ENCODE measurements at regions not wholly inside any gene's neighbourhood (a gene's known extent, or its start where the extent isn't known, plus 50 kb on each side); places are given as distances from the start of the nearest gene placed in this dataset.

- no peak overlapping the region for H3K4me2 ChIP-seq
- DNase-seq (ENCODE audit: low spot score): peak; percentile 93
Observed at GRCh38 chr12:11486623-11487444, 91.5 kb upstream of the PRB2 start.

DNA sequence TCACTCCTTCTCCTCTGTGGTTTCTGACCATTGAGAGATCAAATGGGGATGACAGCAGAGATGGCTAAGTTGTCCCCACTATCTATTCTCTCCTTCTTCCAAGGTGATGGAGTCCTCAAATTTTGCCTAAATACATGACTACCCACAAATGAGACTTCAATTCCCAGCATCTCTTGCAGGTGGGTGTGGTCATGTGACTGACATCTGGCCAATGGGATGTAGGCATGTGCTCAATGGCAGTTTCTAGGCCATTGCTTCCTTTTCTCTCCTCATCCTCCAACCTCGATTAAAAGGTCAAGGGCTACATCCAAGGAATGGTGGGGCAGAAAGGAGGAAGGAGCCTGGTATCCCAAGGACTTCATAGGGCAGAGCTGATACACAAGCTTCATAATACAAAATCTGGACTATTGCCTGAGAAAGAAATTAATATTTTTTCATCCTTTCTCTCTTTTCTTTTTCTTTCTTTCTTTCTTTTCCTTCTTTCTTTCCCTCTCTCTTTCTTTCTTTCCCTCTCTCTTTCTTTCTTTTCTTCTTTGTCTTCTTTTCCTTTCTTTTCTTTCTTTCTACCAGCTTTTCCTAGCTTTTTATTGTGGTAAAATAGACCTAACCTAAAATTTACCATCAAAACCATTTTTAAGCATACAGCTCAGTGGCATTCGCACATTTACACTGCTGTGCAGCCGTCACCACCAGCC is 100.9 kb upstream of the PRB2 start:
- Histone ChIP-seq H4K20me1 (ENCODE audit: low read depth) (peaks cover 22% of the 10 kb centered on the region), H3K36me3 (no peaks in the 10 kb centered on the region), H3K79me2 (ENCODE audit: low read depth) (no peaks in the 10 kb centered on the region), H3K4me3 (no peak overlapping the region), H3F3A (ENCODE audit: low read depth) (peaks cover 5% of the 10 kb centered on the region), H3K9me3 (ENCODE audit: low read depth) (no peaks in the 10 kb centered on the region), H3K4me2 (no peak overlapping the region), H3K27me3 (peaks cover 37% of the 10 kb centered on the region), H3K27ac (no peak overlapping the region), H3K9ac (no peak overlapping the region), H2AFZ (replicated peaks) (no peak overlapping the region), H3K4me1 (no peaks in the 10 kb centered on the region)
- TF ChIP-seq, protein P1, sequence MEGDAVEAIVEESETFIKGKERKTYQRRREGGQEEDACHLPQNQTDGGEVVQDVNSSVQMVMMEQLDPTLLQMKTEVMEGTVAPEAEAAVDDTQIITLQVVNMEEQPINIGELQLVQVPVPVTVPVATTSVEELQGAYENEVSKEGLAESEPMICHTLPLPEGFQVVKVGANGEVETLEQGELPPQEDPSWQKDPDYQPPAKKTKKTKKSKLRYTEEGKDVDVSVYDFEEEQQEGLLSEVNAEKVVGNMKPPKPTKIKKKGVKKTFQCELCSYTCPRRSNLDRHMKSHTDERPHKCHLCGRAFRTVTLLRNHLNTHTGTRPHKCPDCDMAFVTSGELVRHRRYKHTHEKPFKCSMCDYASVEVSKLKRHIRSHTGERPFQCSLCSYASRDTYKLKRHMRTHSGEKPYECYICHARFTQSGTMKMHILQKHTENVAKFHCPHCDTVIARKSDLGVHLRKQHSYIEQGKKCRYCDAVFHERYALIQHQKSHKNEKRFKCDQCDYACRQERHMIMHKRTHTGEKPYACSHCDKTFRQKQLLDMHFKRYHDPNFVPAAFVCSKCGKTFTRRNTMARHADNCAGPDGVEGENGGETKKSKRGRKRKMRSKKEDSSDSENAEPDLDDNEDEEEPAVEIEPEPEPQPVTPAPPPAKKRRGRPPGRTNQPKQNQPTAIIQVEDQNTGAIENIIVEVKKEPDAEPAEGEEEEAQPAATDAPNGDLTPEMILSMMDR (IDR thresholded peaks at IDR 0.05): no peak
- TF ChIP-seq EZH2 (IDR thresholded peaks at IDR 0.05) (no peak), EZH2phosphoT487 (IDR thresholded peaks at IDR 0.05) (no peak)
- Mint-ChIP-seq H3K4me3 (no peak overlapping the region), H3K27ac (no peak overlapping the region), H3K36me3 (no peaks in the 10 kb centered on the region), H3K27me3 (ENCODE audit: insufficient read depth, low read depth) (peaks cover 5% of the 10 kb centered on the region), H3K4me1 (no peaks in the 10 kb centered on the region), H3K9me3 (no peaks in the 10 kb centered on the region)
- DNase-seq (ENCODE audit: low spot score): no peak

More at GRCh38 chr12:11486623-11487444, 91.5 kb upstream of the PRB2 start:
- no peak for TF ChIP-seq EZH2phosphoT487 (IDR thresholded peaks at IDR 0.05)
- TF ChIP-seq, protein P1 (IDR thresholded peaks at IDR 0.05): peak; percentile 100
- Mint-ChIP-seq H3K27ac (no peak overlapping the region), H3K4me1 (no peaks in the 10 kb centered on the region), H3K36me3 (no peaks in the 10 kb centered on the region), H3K4me3 (no peak overlapping the region), H3K27me3 (ENCODE audit: insufficient read depth, low read depth) (no peaks in the 10 kb centered on the region), H3K9me3 (no peaks in the 10 kb centered on the region)
- Histone ChIP-seq H2AFZ (replicated peaks) (no peak overlapping the region), H4K20me1 (ENCODE audit: low read depth) (no peaks in the 10 kb centered on the region), H3K9ac (no peak overlapping the region), H3K4me3 (no peak overlapping the region), H3F3A (ENCODE audit: low read depth) (no peaks in the 10 kb centered on the region), H3K27ac (no peak overlapping the region), H3K4me1 (no peaks in the 10 kb centered on the region), H3K79me2 (ENCODE audit: low read depth) (no peaks in the 10 kb centered on the region), H3K27me3 (peaks cover 29% of the 10 kb centered on the region), H3K36me3 (no peaks in the 10 kb centered on the region), H3K9me3 (ENCODE audit: low read depth) (no peaks in the 10 kb centered on the region)

DNA sequence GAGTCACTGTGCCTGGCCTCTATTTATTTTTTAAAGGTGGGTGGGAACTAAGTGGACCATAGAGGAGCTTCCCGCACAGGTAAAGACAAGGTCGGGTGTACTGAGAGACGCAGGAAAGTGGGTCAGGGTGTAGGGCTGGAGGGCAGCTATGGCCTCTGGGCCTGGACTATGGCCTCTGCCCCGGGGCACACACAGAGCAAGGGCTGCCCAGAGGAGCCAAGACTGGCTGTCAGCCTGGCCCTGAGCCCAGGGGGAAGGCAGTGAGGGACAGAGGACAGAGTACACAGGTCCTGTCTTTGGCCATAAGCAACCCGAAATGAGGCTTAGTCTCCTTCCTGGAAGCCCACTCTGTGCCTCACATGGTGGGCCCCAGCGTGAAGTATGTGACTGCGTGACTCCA is 102.1 kb upstream of the PRB2 start:
- Histone ChIP-seq H3K36me3 (no peaks in the 10 kb centered on the region), H3K27ac (no peak overlapping the region), H3K4me2 (no peak overlapping the region), H3K4me3 (no peak overlapping the region), H3K9ac (no peak overlapping the region), H3K4me1 (no peaks in the 10 kb centered on the region), H3K9me3 (ENCODE audit: low read depth) (no peaks in the 10 kb centered on the region), H3K27me3 (peaks cover 45% of the 10 kb centered on the region), H3F3A (ENCODE audit: low read depth) (peaks cover 5% of the 10 kb centered on the region), H3K79me2 (ENCODE audit: low read depth) (no peaks in the 10 kb centered on the region), H4K20me1 (ENCODE audit: low read depth) (peaks cover 26% of the 10 kb centered on the region), H2AFZ (replicated peaks) (no peak overlapping the region)
- Mint-ChIP-seq H3K4me3 (no peak overlapping the region), H3K9me3 (no peaks in the 10 kb centered on the region), H3K27me3 (ENCODE audit: insufficient read depth, low read depth) (peaks cover 6% of the 10 kb centered on the region), H3K36me3 (no peaks in the 10 kb centered on the region), H3K4me1 (no peaks in the 10 kb centered on the region), H3K27ac (no peak overlapping the region)
- DNase-seq (ENCODE audit: low spot score): no peak
- no peak for TF ChIP-seq EZH2 (IDR thresholded peaks at IDR 0.05)
- TF ChIP-seq, protein P1 (IDR thresholded peaks at IDR 0.05): no peak
- no peak for TF ChIP-seq EZH2phosphoT487 (IDR thresholded peaks at IDR 0.05)

Measured in neural progenitor cell (in vitro differentiated cells).